Mucosa of descending colon (tissue), 3 donors: ENCODE measurements at regions not wholly inside any gene's neighbourhood (a gene's known extent, or its start where the extent isn't known, plus 50 kb on each side); places are given as distances from the start of the nearest gene placed in this dataset.

Experiments used
- ATAC-seq: fragments of 200-7000 bp; cut with Tn5 transposase; one replicate; pipeline ENCODE4 v1.9.1; 2020; ENCODE audit warnings: mild to moderate bottlenecking, moderate library complexity
- DNase-seq, 3 donors: peaks; one replicate each; pipeline ENCODE4 v3.0.0-alpha.2; 2020
- H3K36me3 ChIP-seq: fragments of 200-600 bp; one replicate; pipeline ENCODE4 v1.8.0; 2021; ENCODE audit warnings: low read depth, mild to moderate bottlenecking
- H3K4me1 ChIP-seq: fragments of 200-600 bp; one replicate; pipeline ENCODE4 v1.8.0; 2021; ENCODE audit warnings: low read depth, mild to moderate bottlenecking
- H3K4me3 ChIP-seq: fragments of 200-600 bp; one replicate; pipeline ENCODE4 v1.8.0; 2021; ENCODE audit warnings: mild to moderate bottlenecking
- H3K9me3 ChIP-seq: fragments of 200-600 bp; one replicate; pipeline ENCODE4 v1.8.0; 2021; ENCODE audit warnings: mild to moderate bottlenecking
- CTCF ChIP-seq: fragments of 200-600 bp; IDR thresholded peaks from one replicate; pipeline ENCODE4 v1.8.0; 2022; ENCODE audit warnings: antibody characterized with exemption, mild to moderate bottlenecking
- intact Hi-C, 2 donors: fragments of 100-400 bp; cut with DNase I in 1 of 2; cut with micrococcal nuclease in 1 of 2; formaldehyde crosslinking; loops; one replicate each; pipeline versions ENCODE4 v1.11.0 to v1.11.1; 2022; cut with DNase I, micrococcal nuclease
- donor health status: DM: no; HTN: no; CAD: no; lungs with moderate emphysema.
- donor health status: DM: no; HTN: no; CAD: no.
- donor health status: DM: no; HTN: yes; CAD: no.

- Histone ChIP-seq H3K4me3 (no peak overlapping the region), H3K9me3 (no peaks in the 10 kb centered on the region), H3K36me3 (no peaks in the 10 kb centered on the region), H3K4me1 (no peaks in the 10 kb centered on the region)
- no peak for DNase-seq
- intact Hi-C loops, result no loop called here
- ATAC-seq, result no peak
- TF ChIP-seq CTCF, result no peak
Measured at GRCh38 chr2:12982149-12982584, 265.4 kb downstream of the TRIB2 start.

- DNase-seq (no peak), ATAC-seq (no peak)
- Histone ChIP-seq H3K4me3 (no peak overlapping the region), H3K9me3 (no peaks in the 10 kb centered on the region), H3K36me3 (no peaks in the 10 kb centered on the region), H3K4me1 (no peaks in the 10 kb centered on the region)
- intact Hi-C loops, result no loop called here
- TF ChIP-seq CTCF, result no peak
Measured at GRCh38 chr2:12987246-12987645, 270.5 kb downstream of the TRIB2 start.

GRCh38 chr2:12988279-12988678 lies 271.5 kb downstream of the TRIB2 start:
- Histone ChIP-seq H3K9me3 (no peaks in the 10 kb centered on the region), H3K36me3 (no peaks in the 10 kb centered on the region), H3K4me1 (no peaks in the 10 kb centered on the region), H3K4me3 (no peak overlapping the region)
- intact Hi-C loops, result no loop called here
- ATAC-seq, result no peak
- no peak for DNase-seq
- no peak for TF ChIP-seq CTCF

GRCh38 chr2:12990523-12990922 lies 273.8 kb downstream of the TRIB2 start:
- Histone ChIP-seq H3K9me3 (no peaks in the 10 kb centered on the region), H3K36me3 (no peaks in the 10 kb centered on the region), H3K4me3 (no peak overlapping the region), H3K4me1 (no peaks in the 10 kb centered on the region)
- intact Hi-C loops, result no loop called here
- DNase-seq (no peak), ATAC-seq (no peak)
- no peak for TF ChIP-seq CTCF

- no peaks in the 10 kb centered on the region for H3K36me3 ChIP-seq
- no peak for DNase-seq
- H3K4me3 ChIP-seq, result no peak overlapping the region
- H3K4me1 ChIP-seq, result no peaks in the 10 kb centered on the region
- ATAC-seq, result no peak
- TF ChIP-seq CTCF, result no peak
- intact Hi-C loops, result no loop called here
- H3K9me3 ChIP-seq, result no peaks in the 10 kb centered on the region
Measured at GRCh38 chr2:12998685-12999084, 281.9 kb downstream of the TRIB2 start.

GRCh38 chr2:13000664-13001363 lies 284.1 kb downstream of the TRIB2 start:
- ATAC-seq (no peak), DNase-seq (no peak)
- intact Hi-C loops, result loop anchor here in 1 of 2 donors (10.0 kb wide), 2 partner anchors 1136 to 1176 kb away; no protein-coding TSS in a partner anchor

More at GRCh38 chr2:13000664-13001363, 284.1 kb downstream of the TRIB2 start:
- TF ChIP-seq CTCF, result no peak
- Histone ChIP-seq H3K36me3 (no peaks in the 10 kb centered on the region), H3K4me3 (no peak overlapping the region), H3K9me3 (no peaks in the 10 kb centered on the region), H3K4me1 (no peaks in the 10 kb centered on the region)
